ENCODE measurements at regions not wholly inside any gene's neighbourhood (a gene's known extent, or its start where the extent isn't known, plus 50 kb on each side); places are given as distances from the start of the nearest gene placed in this dataset.

DNA sequence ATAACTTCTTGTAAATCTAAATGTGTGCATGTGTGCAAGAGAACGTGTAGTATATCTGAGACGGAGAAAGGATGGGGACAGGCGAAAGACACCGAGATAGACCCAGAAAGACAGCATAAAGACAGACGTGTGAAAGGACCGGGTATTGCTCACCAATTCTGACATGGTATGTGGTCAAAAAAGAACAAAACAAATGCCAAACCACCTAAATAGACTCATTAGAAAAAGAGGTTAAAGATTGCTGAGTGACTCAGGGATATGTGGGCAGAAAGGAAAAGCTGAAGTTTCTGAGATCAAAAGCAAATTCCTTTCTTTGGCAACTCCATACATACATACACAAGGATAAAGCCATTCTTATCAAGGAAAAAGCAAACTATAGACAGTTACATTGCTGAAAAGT, 179.7 kb upstream of the TSC22D1 start:
- no peak for TF ChIP-seq POLR2AphosphoS5 (IDR thresholded peaks at IDR 0.05)
- TF ChIP-seq, protein P1, sequence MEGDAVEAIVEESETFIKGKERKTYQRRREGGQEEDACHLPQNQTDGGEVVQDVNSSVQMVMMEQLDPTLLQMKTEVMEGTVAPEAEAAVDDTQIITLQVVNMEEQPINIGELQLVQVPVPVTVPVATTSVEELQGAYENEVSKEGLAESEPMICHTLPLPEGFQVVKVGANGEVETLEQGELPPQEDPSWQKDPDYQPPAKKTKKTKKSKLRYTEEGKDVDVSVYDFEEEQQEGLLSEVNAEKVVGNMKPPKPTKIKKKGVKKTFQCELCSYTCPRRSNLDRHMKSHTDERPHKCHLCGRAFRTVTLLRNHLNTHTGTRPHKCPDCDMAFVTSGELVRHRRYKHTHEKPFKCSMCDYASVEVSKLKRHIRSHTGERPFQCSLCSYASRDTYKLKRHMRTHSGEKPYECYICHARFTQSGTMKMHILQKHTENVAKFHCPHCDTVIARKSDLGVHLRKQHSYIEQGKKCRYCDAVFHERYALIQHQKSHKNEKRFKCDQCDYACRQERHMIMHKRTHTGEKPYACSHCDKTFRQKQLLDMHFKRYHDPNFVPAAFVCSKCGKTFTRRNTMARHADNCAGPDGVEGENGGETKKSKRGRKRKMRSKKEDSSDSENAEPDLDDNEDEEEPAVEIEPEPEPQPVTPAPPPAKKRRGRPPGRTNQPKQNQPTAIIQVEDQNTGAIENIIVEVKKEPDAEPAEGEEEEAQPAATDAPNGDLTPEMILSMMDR (IDR thresholded peaks at IDR 0.05 in 8 of 11, conservative IDR thresholded peaks at IDR 0.05 in 3 of 11): no peak

All from spleen (tissue), 7 donors.